T-cell (primary cell): ENCODE measurements at regions not wholly inside any gene's neighbourhood (a gene's known extent, or its start where the extent isn't known, plus 50 kb on each side); places are given as distances from the start of the nearest gene placed in this dataset.

Experiments
- ATAC-seq, 4 experiments: fragments of 200-7000 bp in 3 of 4; fragments of 150-1000 bp in 1 of 4; cut with Tn5 transposase; replicated peaks in 1 of 4; 1 replicate in 3 of 4; 2 replicates in 1 of 4; pipeline ENCODE4 v1.10.0; 2021; ENCODE audit warnings: moderate library complexity in 3 of 4, mild to moderate bottlenecking in 2 of 4, moderate number of reproducible peaks in 1 of 4
- CTCF ChIA-PET, 2 donors: fragments of 300-600 bp; sonication (Branson Sonifier 250); formaldehyde crosslinking; loops; one replicate each; lab custom pipeline; 2022; ENCODE audit warnings: antibody characterized with exemption in 2 of 2; lab: Charles Lee
- POLR2A ChIA-PET, 2 donors: fragments of 300-600 bp; sonication (Branson Sonifier 250); formaldehyde crosslinking; loops; one replicate each; lab custom pipeline; 2022; ENCODE audit warnings: antibody characterized with exemption in 2 of 2; lab: Charles Lee
- DNase-seq, 35 experiments: peaks; one replicate each; pipeline versions ENCODE4 v3.0.0 to v3.0.0-alpha.2; 2013 to 2023
- H3K27ac ChIP-seq: one replicate; pipeline ENCODE4 v1.5.1; 2013; ENCODE audit warnings: low read length
- H3K27me3 ChIP-seq, 2 experiments: replicated peaks in 1 of 2; 1 replicate in 1 of 2; 2 replicates in 1 of 2; pipeline versions ENCODE4 v1.6.1 to v1.7.0; 2013; ENCODE audit warnings: low read length in 1 of 2, mixed read lengths in 1 of 2; ENCODE audit not compliant: control insufficient read depth in 2 of 2, insufficient read depth in 2 of 2; ENCODE audit errors: extremely low read depth in 1 of 2
- H3K36me3 ChIP-seq, 2 donors: 1 replicate in 1 of 2; 2 replicates in 1 of 2; pipeline versions ENCODE4 v1.6.1 to v1.7.0; 2013; ENCODE audit warnings: low read length in 1 of 2; ENCODE audit not compliant: control insufficient read depth in 2 of 2, insufficient read depth in 1 of 2; ENCODE audit errors: extremely low read depth in 1 of 2
- H3K4me1 ChIP-seq, 2 experiments: 1 replicate in 1 of 2; 2 replicates in 1 of 2; pipeline versions ENCODE4 v1.6.1 to v1.7.0; 2013; ENCODE audit warnings: low read length in 2 of 2, mixed read lengths in 1 of 2; ENCODE audit not compliant: insufficient read depth in 2 of 2, control insufficient read depth in 1 of 2; ENCODE audit errors: extremely low read depth in 1 of 2
- H3K4me3 ChIP-seq, 2 donors: 1 replicate in 1 of 2; 2 replicates in 1 of 2; pipeline versions ENCODE4 v1.5.1 to v1.7.0; 2013; ENCODE audit warnings: mild to moderate bottlenecking in 2 of 2, low read length in 1 of 2, moderate library complexity in 1 of 2; ENCODE audit not compliant: control insufficient read depth in 1 of 2; ENCODE audit errors: extremely low read depth in 1 of 2
- H3K9me3 ChIP-seq: 2 replicates; pipeline ENCODE4 v1.7.0; 2013
- H3K27ac Mint-ChIP-seq, 2 donors: one replicate each; pipeline ENCODE4 v1.8.0; 2020 to 2021; ENCODE audit warnings: mild to moderate bottlenecking in 2 of 2, mixed read lengths in 2 of 2
- H3K27me3 Mint-ChIP-seq, 2 donors: one replicate each; pipeline ENCODE4 v1.8.0; 2021 to 2022; ENCODE audit warnings: mixed read lengths in 2 of 2
- H3K36me3 Mint-ChIP-seq: one replicate; pipeline ENCODE4 v1.8.0; 2021; ENCODE audit warnings: mixed read lengths
- H3K4me1 Mint-ChIP-seq, 3 donors: one replicate each; pipeline ENCODE4 v1.8.0; 2020 to 2022; ENCODE audit warnings: mixed read lengths in 3 of 3, mild to moderate bottlenecking in 1 of 3
- H3K4me3 Mint-ChIP-seq, 3 donors: one replicate each; pipeline ENCODE4 v1.8.0; 2020 to 2022; ENCODE audit warnings: mild to moderate bottlenecking in 3 of 3, mixed read lengths in 3 of 3, moderate library complexity in 3 of 3
- H3K9me3 Mint-ChIP-seq, 3 donors: one replicate each; pipeline ENCODE4 v1.8.0; 2020 to 2022; ENCODE audit warnings: mixed read lengths in 3 of 3
- WGBS: methylation state at CpG from one replicate; pipeline ENCODE4 v1.1.5; 2013; ENCODE audit warnings: missing lambda C conversion rate; ENCODE audit not compliant: insufficient coverage; 5-methylcytosine and 5-hydroxymethylcytosine counted together

GRCh38 chr2:175619179-175620045, 382.7 kb downstream of the LNPK start:
- peaks cover 16 to 27% of the 10 kb centered on the region in 2 donors for H3K27me3 Mint-ChIP-seq
- no peak overlapping the region for H3K27ac Mint-ChIP-seq
- H3K27me3 ChIP-seq: no peaks in the 10 kb centered on the region
- ATAC-seq (no peak), DNase-seq (no peak)
- WGBS: 85% methylated on average over 2 of the region's 2 CpGs
- H3K27ac ChIP-seq: no peak overlapping the region
- ChIA-PET POLR2A (no interaction called here), CTCF (no interaction called here)
- H3K36me3 Mint-ChIP-seq: no peaks in the 10 kb centered on the region
- no peak overlapping the region for H3K4me3 ChIP-seq
- no peak overlapping the region for H3K4me3 Mint-ChIP-seq
- H3K36me3 ChIP-seq: no peaks in the 10 kb centered on the region
- H3K9me3 ChIP-seq: no peaks in the 10 kb centered on the region
- H3K9me3 Mint-ChIP-seq: peaks cover 0 to 13% (median 4%) of the 10 kb centered on the region in 3 donors
- no peaks in the 10 kb centered on the region for H3K4me1 ChIP-seq
- H3K4me1 Mint-ChIP-seq: no peaks in the 10 kb centered on the region

- Histone ChIP-seq H3K27me3 (no peaks in the 10 kb centered on the region), H3K27ac (no peak overlapping the region), H3K4me3 (no peak overlapping the region), H3K4me1 (no peaks in the 10 kb centered on the region), H3K36me3 (no peaks in the 10 kb centered on the region), H3K9me3 (no peaks in the 10 kb centered on the region)
- H3K4me1 Mint-ChIP-seq: no peaks in the 10 kb centered on the region
- no peak for ATAC-seq
- H3K9me3 Mint-ChIP-seq: peaks cover 0 to 3% (median 0%) of the 10 kb centered on the region in 3 donors
- H3K36me3 Mint-ChIP-seq: no peaks in the 10 kb centered on the region
- no CpG with 5 or more reads among the region's 6 CpGs for WGBS
- peaks cover 0 to 4% of the 10 kb centered on the region in 2 donors for H3K27me3 Mint-ChIP-seq
- no peak overlapping the region for H3K4me3 Mint-ChIP-seq
- H3K27ac Mint-ChIP-seq: no peak overlapping the region
- ChIA-PET POLR2A (no interaction called here), CTCF (no interaction called here)
- no peak for DNase-seq
Observed at GRCh38 chr2:175612280-175612679, 389.8 kb downstream of the LNPK start.

GRCh38 chr2:175606010-175606841, 395.8 kb downstream of the LNPK start:
- no peaks in the 10 kb centered on the region for H3K36me3 ChIP-seq
- H3K4me3 ChIP-seq: no peak overlapping the region
- ChIA-PET POLR2A (no interaction called here), CTCF (no interaction called here)
- ATAC-seq: no peak
- H3K27me3 ChIP-seq: no peaks in the 10 kb centered on the region
- no peak for DNase-seq
- Mint-ChIP-seq H3K9me3 (no peaks in the 10 kb centered on the region), H3K4me1 (no peaks in the 10 kb centered on the region), H3K27me3 (peaks cover 0 to 3% of the 10 kb centered on the region in 2 donors), H3K27ac (no peak overlapping the region), H3K4me3 (no peak overlapping the region), H3K36me3 (no peaks in the 10 kb centered on the region)
- no peaks in the 10 kb centered on the region for H3K4me1 ChIP-seq
- no peak overlapping the region for H3K27ac ChIP-seq
- H3K9me3 ChIP-seq: no peaks in the 10 kb centered on the region
- WGBS: 88% methylated on average over 5 of the region's 12 CpGs

- Histone ChIP-seq H3K36me3 (no peaks in the 10 kb centered on the region), H3K4me3 (no peak overlapping the region), H3K27ac (no peak overlapping the region), H3K4me1 (no peaks in the 10 kb centered on the region), H3K27me3 (no peaks in the 10 kb centered on the region), H3K9me3 (no peaks in the 10 kb centered on the region)
- H3K4me3 Mint-ChIP-seq: no peak overlapping the region
- H3K9me3 Mint-ChIP-seq: no peaks in the 10 kb centered on the region
- ChIA-PET POLR2A (no interaction called here), CTCF (no interaction called here)
- no peak for DNase-seq
- ATAC-seq: no peak
- peaks cover 0 to 3% of the 10 kb centered on the region in 2 donors for H3K27me3 Mint-ChIP-seq
- H3K36me3 Mint-ChIP-seq: no peaks in the 10 kb centered on the region
- H3K4me1 Mint-ChIP-seq: no peaks in the 10 kb centered on the region
- no peak overlapping the region for H3K27ac Mint-ChIP-seq
- 95% methylated on average over 3 of the region's 5 CpGs for WGBS
Observed at GRCh38 chr2:175605640-175606009, 396.4 kb downstream of the LNPK start.

- no peaks in the 10 kb centered on the region for H3K9me3 Mint-ChIP-seq
- H3K27me3 ChIP-seq: no peaks in the 10 kb centered on the region
- ChIA-PET CTCF (no interaction called here), POLR2A (no interaction called here)
- no CpG with 5 or more reads among the region's 1 CpG for WGBS
- H3K27ac ChIP-seq: no peak overlapping the region
- H3K4me3 Mint-ChIP-seq: no peak overlapping the region
- H3K9me3 ChIP-seq: no peaks in the 10 kb centered on the region
- no peaks in the 10 kb centered on the region for H3K4me1 Mint-ChIP-seq
- H3K4me3 ChIP-seq: no peak overlapping the region
- no peaks in the 10 kb centered on the region for H3K4me1 ChIP-seq
- ATAC-seq (no peak), DNase-seq (no peak)
- no peaks in the 10 kb centered on the region for H3K36me3 Mint-ChIP-seq
- H3K27me3 Mint-ChIP-seq: peaks cover 0 to 3% of the 10 kb centered on the region in 2 donors
- no peak overlapping the region for H3K27ac Mint-ChIP-seq
- H3K36me3 ChIP-seq: no peaks in the 10 kb centered on the region
Observed at GRCh38 chr2:175601969-175602368, 400.1 kb downstream of the LNPK start.

GRCh38 chr2:175599966-175600831, 401.9 kb downstream of the LNPK start:
- Mint-ChIP-seq H3K36me3 (no peaks in the 10 kb centered on the region), H3K27ac (no peak overlapping the region), H3K9me3 (no peaks in the 10 kb centered on the region), H3K4me3 (no peak overlapping the region), H3K27me3 (peaks cover 0 to 3% of the 10 kb centered on the region in 2 donors), H3K4me1 (no peaks in the 10 kb centered on the region)
- no peak for DNase-seq
- ChIA-PET POLR2A (no interaction called here), CTCF (interaction anchor here in 1 of 2 donors (0.6 kb wide), 1 partner anchor 222 kb away, joined by 3 read pairs; no protein-coding TSS in a partner anchor)
- no peaks in the 10 kb centered on the region for H3K4me1 ChIP-seq
- no peaks in the 10 kb centered on the region for H3K9me3 ChIP-seq
- H3K36me3 ChIP-seq: no peaks in the 10 kb centered on the region
- ATAC-seq: no peak
- H3K4me3 ChIP-seq: no peak overlapping the region
- WGBS: 83% methylated on average over 4 of the region's 7 CpGs
- H3K27ac ChIP-seq: no peak overlapping the region
- no peaks in the 10 kb centered on the region for H3K27me3 ChIP-seq
